ENCODE measurements at regions not wholly inside any gene's neighbourhood (a gene's known extent, or its start where the extent isn't known, plus 50 kb on each side); places are given as distances from the start of the nearest gene placed in this dataset.

- no peak for TF ChIP-seq CTCF (IDR thresholded peaks at IDR 0.05; ENCODE audit: control insufficient read depth, extremely low read depth, insufficient read depth)
- H3K4me3 ChIP-seq (ENCODE audit: low read depth, low read length), result no peak overlapping the region
- no peak for DNase-seq (ENCODE audit: low read depth)
Measured at GRCh38 chr3:167120828-167121227, 259.3 kb downstream of the ZBBX start.

GRCh38 chr3:167116120-167116922 is 263.8 kb downstream of the ZBBX start:
- TF ChIP-seq CTCF (IDR thresholded peaks at IDR 0.05; ENCODE audit: control insufficient read depth, extremely low read depth, insufficient read depth), result no peak
- H3K4me3 ChIP-seq (ENCODE audit: low read depth, low read length), result no peak overlapping the region
- DNase-seq (ENCODE audit: low read depth), result no peak

GRCh38 chr3:167115331-167115934 is 264.7 kb downstream of the ZBBX start:
- TF ChIP-seq CTCF (IDR thresholded peaks at IDR 0.05; ENCODE audit: control insufficient read depth, extremely low read depth, insufficient read depth), result no peak
- no peak overlapping the region for H3K4me3 ChIP-seq (ENCODE audit: low read depth, low read length)
- DNase-seq (ENCODE audit: low read depth), result no peak

GRCh38 chr3:167114619-167115018 is 265.5 kb downstream of the ZBBX start:
- TF ChIP-seq CTCF (IDR thresholded peaks at IDR 0.05; ENCODE audit: control insufficient read depth, extremely low read depth, insufficient read depth), result no peak
- no peak overlapping the region for H3K4me3 ChIP-seq (ENCODE audit: low read depth, low read length)
- DNase-seq (ENCODE audit: low read depth), result no peak

- no peak for DNase-seq (ENCODE audit: low read depth)
- no peak overlapping the region for H3K4me3 ChIP-seq (ENCODE audit: low read depth, low read length)
- TF ChIP-seq CTCF (IDR thresholded peaks at IDR 0.05; ENCODE audit: control insufficient read depth, extremely low read depth, insufficient read depth), result no peak
Measured at GRCh38 chr3:167113035-167113830, 266.9 kb downstream of the ZBBX start.

GRCh38 chr3:167110901-167111300 is 269.2 kb downstream of the ZBBX start:
- no peak for DNase-seq (ENCODE audit: low read depth)
- TF ChIP-seq CTCF (IDR thresholded peaks at IDR 0.05; ENCODE audit: control insufficient read depth, extremely low read depth, insufficient read depth), result no peak
- no peak overlapping the region for H3K4me3 ChIP-seq (ENCODE audit: low read depth, low read length)
